GM23338 (cell line): ENCODE measurements at regions not wholly inside any gene's neighbourhood (a gene's known extent, or its start where the extent isn't known, plus 50 kb on each side); places are given as distances from the start of the nearest gene placed in this dataset.

Experiments used
- CREB1 ChIP-seq: fragments of 250-450 bp; sonication (Bioruptor Pico); IDR thresholded peaks from 2 replicates; pipeline ENCODE4 v1.5.0; 2020; ENCODE audit warnings: low read depth, mild to moderate bottlenecking, moderate library complexity
- EZH2 ChIP-seq: fragments of 200-600 bp; sonication (generic); IDR thresholded peaks from one replicate; pipeline ENCODE4 v1.8.0; 2017; ENCODE audit warnings: antibody characterized with exemption, mild to moderate bottlenecking, low read depth; ENCODE audit not compliant: unreplicated experiment
- JUNB ChIP-seq: IDR thresholded peaks from one replicate; pipeline ENCODE4 v1.6.1; 2016; ENCODE audit warnings: antibody characterized with exemption; ENCODE audit not compliant: unreplicated experiment
- POLR2AphosphoS5 ChIP-seq: IDR thresholded peaks from 2 replicates; pipeline ENCODE4 v1.6.1; 2016; ENCODE audit warnings: antibody characterized with exemption, low read depth
- REST ChIP-seq: IDR thresholded peaks from one replicate; pipeline ENCODE4 v1.6.1; 2018; ENCODE audit warnings: antibody characterized with exemption; ENCODE audit not compliant: unreplicated experiment
- ZNF331 ChIP-seq: fragments of 250-450 bp; sonication (Bioruptor Pico); IDR thresholded peaks from 2 replicates; pipeline ENCODE4 v1.5.0; 2020; ENCODE audit warnings: low read depth, mild to moderate bottlenecking, moderate library complexity
- TF ChIP-seq, protein P1 (sequence below), 2 experiments: fragments of 200-600 bp in 1 of 2; sonication (generic) in 1 of 2; conservative IDR thresholded peaks; 2 replicates each; pipeline versions ENCODE4 v1.5.1 to v1.6.1; 2016 to 2017; ENCODE audit warnings: antibody characterized with exemption in 2 of 2, low read depth in 2 of 2, mild to moderate bottlenecking in 2 of 2, moderate library complexity in 1 of 2

DNA sequence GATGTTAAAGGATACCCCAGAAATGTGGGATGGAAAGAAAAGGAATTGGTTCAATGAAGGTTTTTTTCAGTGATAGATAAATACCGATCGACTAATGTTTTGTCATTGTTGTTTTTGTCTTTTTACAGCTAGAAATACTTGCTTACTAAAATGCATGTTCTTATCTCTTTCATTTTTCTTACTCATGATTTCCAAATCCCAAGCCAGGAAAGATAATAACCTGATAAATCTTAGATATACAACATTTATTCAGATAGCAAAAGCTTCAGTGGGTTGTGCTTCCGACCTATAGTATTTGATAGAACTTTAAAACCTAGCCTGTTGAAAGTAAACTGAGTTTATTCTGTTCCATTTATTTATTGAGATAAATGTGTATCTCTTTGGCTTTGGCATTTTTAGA, 187.5 kb downstream of the EDN1 start:
- TF ChIP-seq, protein P1, sequence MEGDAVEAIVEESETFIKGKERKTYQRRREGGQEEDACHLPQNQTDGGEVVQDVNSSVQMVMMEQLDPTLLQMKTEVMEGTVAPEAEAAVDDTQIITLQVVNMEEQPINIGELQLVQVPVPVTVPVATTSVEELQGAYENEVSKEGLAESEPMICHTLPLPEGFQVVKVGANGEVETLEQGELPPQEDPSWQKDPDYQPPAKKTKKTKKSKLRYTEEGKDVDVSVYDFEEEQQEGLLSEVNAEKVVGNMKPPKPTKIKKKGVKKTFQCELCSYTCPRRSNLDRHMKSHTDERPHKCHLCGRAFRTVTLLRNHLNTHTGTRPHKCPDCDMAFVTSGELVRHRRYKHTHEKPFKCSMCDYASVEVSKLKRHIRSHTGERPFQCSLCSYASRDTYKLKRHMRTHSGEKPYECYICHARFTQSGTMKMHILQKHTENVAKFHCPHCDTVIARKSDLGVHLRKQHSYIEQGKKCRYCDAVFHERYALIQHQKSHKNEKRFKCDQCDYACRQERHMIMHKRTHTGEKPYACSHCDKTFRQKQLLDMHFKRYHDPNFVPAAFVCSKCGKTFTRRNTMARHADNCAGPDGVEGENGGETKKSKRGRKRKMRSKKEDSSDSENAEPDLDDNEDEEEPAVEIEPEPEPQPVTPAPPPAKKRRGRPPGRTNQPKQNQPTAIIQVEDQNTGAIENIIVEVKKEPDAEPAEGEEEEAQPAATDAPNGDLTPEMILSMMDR (conservative IDR thresholded peaks at IDR 0.05; ENCODE audit: low read depth in 2 of 2) = no peak
- TF ChIP-seq REST (no peak), CREB1 (CRISPR knock-in tag) (no peak), JUNB (no peak), POLR2AphosphoS5 (no peak), ZNF331 (CRISPR knock-in tag) (no peak), EZH2 (no peak)
